ENCODE measurements at regions not wholly inside any gene's neighbourhood (a gene's known extent, or its start where the extent isn't known, plus 50 kb on each side); places are given as distances from the start of the nearest gene placed in this dataset.

DNA sequence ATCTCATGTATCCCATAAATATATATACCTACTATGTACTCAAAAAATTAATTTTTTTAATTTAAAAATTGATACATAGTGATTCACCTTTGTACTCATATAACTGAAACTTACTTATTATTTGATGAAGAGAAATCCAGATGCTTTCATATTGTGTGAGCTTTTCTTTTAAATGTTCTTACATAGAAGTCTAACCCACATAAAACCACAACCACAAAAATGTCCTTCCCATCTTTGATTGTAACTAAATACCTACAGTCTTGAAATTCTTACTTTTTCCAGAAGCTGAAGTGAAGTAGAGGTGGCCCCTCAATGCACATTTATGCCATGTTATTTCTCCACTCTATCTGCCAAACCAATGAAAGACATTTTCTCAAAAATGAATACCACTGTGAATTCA is 117.9 kb upstream of the COL5A2 start:
- TF ChIP-seq POLR2AphosphoS5 (IDR thresholded peaks at IDR 0.05) (no peak), POLR2A (IDR thresholded peaks at IDR 0.05; ENCODE audit: low read depth) (no peak), EP300 (IDR thresholded peaks at IDR 0.05) (no peak)
- TF ChIP-seq, protein P1, sequence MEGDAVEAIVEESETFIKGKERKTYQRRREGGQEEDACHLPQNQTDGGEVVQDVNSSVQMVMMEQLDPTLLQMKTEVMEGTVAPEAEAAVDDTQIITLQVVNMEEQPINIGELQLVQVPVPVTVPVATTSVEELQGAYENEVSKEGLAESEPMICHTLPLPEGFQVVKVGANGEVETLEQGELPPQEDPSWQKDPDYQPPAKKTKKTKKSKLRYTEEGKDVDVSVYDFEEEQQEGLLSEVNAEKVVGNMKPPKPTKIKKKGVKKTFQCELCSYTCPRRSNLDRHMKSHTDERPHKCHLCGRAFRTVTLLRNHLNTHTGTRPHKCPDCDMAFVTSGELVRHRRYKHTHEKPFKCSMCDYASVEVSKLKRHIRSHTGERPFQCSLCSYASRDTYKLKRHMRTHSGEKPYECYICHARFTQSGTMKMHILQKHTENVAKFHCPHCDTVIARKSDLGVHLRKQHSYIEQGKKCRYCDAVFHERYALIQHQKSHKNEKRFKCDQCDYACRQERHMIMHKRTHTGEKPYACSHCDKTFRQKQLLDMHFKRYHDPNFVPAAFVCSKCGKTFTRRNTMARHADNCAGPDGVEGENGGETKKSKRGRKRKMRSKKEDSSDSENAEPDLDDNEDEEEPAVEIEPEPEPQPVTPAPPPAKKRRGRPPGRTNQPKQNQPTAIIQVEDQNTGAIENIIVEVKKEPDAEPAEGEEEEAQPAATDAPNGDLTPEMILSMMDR (IDR thresholded peaks at IDR 0.05), result no peak
- no peaks in the 10 kb centered on the region for H3K27me3 ChIP-seq
- intact Hi-C loops (cut with DNase I), result no loop called here

DNA sequence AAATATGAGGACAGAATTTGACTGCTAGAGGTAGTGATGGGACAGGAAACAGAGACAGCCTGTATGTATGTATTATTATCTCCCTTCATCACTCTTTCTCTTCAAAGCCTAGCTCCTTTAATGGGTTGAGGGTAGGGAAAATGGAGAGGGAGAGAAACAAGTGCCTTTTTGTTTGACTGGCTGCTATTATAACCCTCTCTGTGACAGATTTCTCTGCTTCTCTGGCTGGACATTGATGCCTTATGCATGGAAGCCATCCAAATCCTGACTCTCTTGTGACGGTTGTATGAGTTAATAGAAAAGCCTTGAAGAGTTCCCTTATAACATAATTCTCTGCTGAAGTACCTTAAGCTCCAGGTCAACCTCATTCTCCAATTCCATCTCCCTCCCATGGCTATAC is 118.5 kb upstream of the COL5A2 start:
- Histone ChIP-seq H3K9me3 (no peaks in the 10 kb centered on the region), H3K27me3 (no peaks in the 10 kb centered on the region), H3K4me3 (no peak overlapping the region), H3K4me1 (no peaks in the 10 kb centered on the region), H3K36me3 (no peaks in the 10 kb centered on the region), H3K27ac (replicated peaks in 1 of 4) (no peak overlapping the region)
- DNase-seq (ENCODE audit: extremely low spot score), result no peak
- intact Hi-C loops (cut with DNase I), result no loop called here
- 75% methylated on average over 1 of the region's 1 CpG for WGBS
- no peak for TF ChIP-seq EP300 (IDR thresholded peaks at IDR 0.05)
- TF ChIP-seq, protein P1 (IDR thresholded peaks at IDR 0.05), result no peak

More for the DNA sequence above, 117.9 kb upstream of the COL5A2 start:
- Histone ChIP-seq H3K36me3 (no peaks in the 10 kb centered on the region), H3K9me3 (no peaks in the 10 kb centered on the region), H3K4me1 (no peaks in the 10 kb centered on the region), H3K4me3 (no peak overlapping the region), H3K27ac (replicated peaks in 1 of 4) (no peak overlapping the region)
- no peak for DNase-seq (ENCODE audit: extremely low spot score)

DNA sequence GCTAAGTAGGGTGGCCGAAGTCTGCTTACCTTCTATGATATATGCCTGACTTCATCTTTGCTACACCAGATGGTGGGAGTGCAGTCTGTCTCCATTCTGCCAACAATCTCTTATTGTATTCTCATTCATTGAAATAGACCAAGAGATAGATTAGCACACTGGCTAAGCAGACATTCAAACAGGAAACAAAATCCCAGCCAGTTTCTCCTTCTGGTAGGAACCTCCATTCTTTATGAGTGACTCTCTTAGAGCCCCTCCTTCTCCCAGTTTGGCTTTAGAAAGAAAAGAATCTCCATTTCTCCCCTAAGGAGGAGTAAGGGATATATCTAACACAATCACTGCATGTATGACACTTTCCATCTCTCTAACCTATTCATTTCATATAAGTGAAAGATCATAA is 118.9 kb upstream of the COL5A2 start:
- no peaks in the 10 kb centered on the region for H3K36me3 ChIP-seq
- H3K27ac ChIP-seq (replicated peaks in 1 of 4), result no peak overlapping the region
- TF ChIP-seq, protein P1 (IDR thresholded peaks at IDR 0.05), result no peak
- TF ChIP-seq POLR2AphosphoS5 (IDR thresholded peaks at IDR 0.05) (no peak), EP300 (IDR thresholded peaks at IDR 0.05) (no peak), POLR2A (IDR thresholded peaks at IDR 0.05; ENCODE audit: low read depth) (no peak)
- no peak for DNase-seq (ENCODE audit: extremely low spot score)
- WGBS, result 62% methylated on average over 1 of the region's 1 CpG
- H3K9me3 ChIP-seq, result no peaks in the 10 kb centered on the region
- no peaks in the 10 kb centered on the region for H3K4me1 ChIP-seq
- intact Hi-C loops (cut with DNase I), result no loop called here
- no peaks in the 10 kb centered on the region for H3K27me3 ChIP-seq
- no peak overlapping the region for H3K4me3 ChIP-seq

DNA sequence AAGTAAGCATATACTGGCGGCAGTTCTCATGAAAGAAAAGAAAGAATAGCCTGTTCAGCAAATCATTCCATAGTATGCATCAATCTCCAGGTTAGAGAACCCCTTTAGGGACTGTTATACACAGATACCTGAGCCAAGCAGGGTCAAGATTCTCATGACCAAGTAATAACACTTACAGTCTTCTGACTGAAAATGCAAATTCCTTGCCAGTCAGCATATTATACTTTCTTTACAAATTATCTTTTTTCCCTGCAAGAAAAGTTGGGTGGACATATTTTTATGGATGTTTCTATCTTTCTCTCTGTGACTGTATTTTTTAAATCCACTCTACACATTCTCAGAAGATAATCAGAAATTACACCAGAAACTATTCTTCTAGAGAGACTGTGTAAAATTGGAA is 120.4 kb upstream of the COL5A2 start:
- H3K9me3 ChIP-seq, result no peaks in the 10 kb centered on the region
- no peaks in the 10 kb centered on the region for H3K36me3 ChIP-seq
- no peak for TF ChIP-seq EP300 (IDR thresholded peaks at IDR 0.05)
- no peak overlapping the region for H3K27ac ChIP-seq (replicated peaks in 1 of 4)
- intact Hi-C loops (cut with DNase I), result no loop called here
- 94% methylated on average over 1 of the region's 1 CpG for WGBS
- no peak overlapping the region for H3K4me3 ChIP-seq
- H3K27me3 ChIP-seq, result no peaks in the 10 kb centered on the region
- DNase-seq (ENCODE audit: extremely low spot score), result no peak
- no peaks in the 10 kb centered on the region for H3K4me1 ChIP-seq

DNA sequence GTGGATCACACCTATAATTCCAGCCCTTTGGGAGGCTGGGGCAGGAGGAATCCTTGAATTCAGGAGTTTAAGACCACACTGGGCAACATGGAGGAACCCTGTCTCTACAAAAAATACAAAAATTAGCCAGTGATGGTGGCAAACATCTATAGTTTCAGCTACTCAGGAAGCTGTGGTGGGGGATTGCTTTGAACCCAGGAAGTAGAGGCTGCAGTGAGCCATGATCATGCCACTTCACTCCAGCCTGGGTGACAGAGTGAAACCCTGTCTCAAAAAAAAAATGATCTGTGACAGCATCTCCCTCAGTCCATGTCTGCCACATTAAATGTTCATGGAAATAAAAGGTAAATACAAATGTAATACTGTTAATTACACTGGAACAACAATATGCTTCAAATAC is 121.4 kb upstream of the COL5A2 start:
- Histone ChIP-seq H3K27ac (replicated peaks in 1 of 4) (no peak overlapping the region), H3K27me3 (no peaks in the 10 kb centered on the region), H3K4me3 (no peak overlapping the region), H3K36me3 (no peaks in the 10 kb centered on the region), H3K4me1 (no peaks in the 10 kb centered on the region), H3K9me3 (no peaks in the 10 kb centered on the region)
- no peak for DNase-seq (ENCODE audit: extremely low spot score)
- intact Hi-C loops (cut with DNase I), result no loop called here
- TF ChIP-seq EP300 (IDR thresholded peaks at IDR 0.05), result no peak
- TF ChIP-seq, protein P1 (IDR thresholded peaks at IDR 0.05), result no peak
- no peak for TF ChIP-seq POLR2A (IDR thresholded peaks at IDR 0.05; ENCODE audit: low read depth)
- TF ChIP-seq POLR2AphosphoS5 (IDR thresholded peaks at IDR 0.05), result no peak

All from esophagus muscularis mucosa (tissue), 4 donors.